LNCAP (cell line): ENCODE measurements at regions not wholly inside any gene's neighbourhood (a gene's known extent, or its start where the extent isn't known, plus 50 kb on each side); places are given as distances from the start of the nearest gene placed in this dataset.

Experiments used
- TF ChIP-seq, protein P1 (sequence below): fragments of 450-650 bp; IDR thresholded peaks from 2 replicates; pipeline ENCODE4 v1.5.1; 2017; ENCODE audit warnings: mild to moderate bottlenecking

DNA sequence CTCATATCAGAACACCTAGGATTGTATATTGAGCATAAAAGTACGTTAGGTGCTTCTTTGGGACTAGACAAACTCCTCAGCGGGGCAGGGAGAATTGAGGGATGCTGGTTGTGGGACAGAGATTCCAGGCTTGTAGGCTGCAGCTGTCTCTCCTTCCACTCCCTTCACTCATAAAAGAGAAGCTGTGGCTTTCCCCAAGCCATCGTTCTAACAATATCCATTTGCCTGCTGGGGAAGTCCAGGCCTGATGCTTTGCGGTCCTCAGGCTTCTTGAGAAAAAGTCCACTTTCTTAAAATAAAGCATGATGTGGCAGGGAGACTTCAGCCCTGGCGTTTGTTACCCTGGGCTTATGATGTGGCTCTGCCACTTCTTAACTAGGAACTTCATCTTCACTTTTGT, 129.3 kb upstream of the OSMR start:
- TF ChIP-seq, protein P1, sequence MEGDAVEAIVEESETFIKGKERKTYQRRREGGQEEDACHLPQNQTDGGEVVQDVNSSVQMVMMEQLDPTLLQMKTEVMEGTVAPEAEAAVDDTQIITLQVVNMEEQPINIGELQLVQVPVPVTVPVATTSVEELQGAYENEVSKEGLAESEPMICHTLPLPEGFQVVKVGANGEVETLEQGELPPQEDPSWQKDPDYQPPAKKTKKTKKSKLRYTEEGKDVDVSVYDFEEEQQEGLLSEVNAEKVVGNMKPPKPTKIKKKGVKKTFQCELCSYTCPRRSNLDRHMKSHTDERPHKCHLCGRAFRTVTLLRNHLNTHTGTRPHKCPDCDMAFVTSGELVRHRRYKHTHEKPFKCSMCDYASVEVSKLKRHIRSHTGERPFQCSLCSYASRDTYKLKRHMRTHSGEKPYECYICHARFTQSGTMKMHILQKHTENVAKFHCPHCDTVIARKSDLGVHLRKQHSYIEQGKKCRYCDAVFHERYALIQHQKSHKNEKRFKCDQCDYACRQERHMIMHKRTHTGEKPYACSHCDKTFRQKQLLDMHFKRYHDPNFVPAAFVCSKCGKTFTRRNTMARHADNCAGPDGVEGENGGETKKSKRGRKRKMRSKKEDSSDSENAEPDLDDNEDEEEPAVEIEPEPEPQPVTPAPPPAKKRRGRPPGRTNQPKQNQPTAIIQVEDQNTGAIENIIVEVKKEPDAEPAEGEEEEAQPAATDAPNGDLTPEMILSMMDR = no peak

DNA sequence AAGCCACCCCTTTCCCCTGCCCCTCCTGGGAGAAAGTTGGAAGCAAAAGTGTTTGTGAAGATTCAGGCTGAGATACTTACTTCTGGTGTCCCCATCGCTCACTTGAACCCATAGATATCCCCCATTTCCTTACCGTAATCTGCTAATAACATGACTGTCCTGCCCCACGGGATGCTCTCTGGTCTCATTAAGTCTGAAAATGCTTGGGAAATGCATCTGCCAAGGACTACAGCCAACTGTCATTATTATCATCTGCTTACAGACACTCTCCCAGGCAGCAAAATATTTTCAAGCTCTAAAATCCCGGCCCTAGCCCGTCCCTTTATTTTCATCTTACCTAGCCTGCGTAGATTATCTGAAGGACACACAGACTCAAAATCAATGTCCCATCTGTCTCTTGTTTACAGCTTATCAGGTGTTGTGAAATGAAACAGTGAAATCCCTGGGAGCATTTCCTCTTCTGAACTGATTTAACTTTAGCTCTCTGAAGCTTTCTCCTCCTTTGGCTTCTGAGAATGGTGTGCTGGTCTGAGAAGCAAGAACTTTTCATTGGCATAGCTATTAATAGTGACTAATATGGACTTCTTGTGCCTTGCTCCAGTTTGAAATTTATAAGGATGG, 126.9 kb upstream of the OSMR start:
- TF ChIP-seq, protein P1 = no peak

DNA sequence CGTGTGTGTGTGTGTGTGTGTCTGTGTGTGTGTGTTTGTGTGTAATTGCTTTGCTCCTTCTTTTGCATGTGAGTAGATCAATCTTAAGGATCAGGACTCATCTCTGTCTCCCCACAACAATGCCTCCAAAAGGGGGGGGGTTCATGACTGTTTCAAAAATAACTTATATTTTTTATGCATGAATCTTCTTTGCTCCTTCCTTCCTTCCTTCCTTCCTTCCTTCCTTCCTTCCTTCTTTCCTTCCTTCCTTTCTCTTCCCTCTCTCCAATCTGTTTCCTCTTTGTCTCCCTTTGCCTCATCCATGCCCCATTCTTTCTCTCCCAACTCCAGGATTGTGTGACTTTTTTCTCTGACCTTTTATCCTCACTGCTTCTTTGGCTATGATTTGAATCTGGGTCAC, 126.4 kb upstream of the OSMR start:
- TF ChIP-seq, protein P1 = no peak

DNA sequence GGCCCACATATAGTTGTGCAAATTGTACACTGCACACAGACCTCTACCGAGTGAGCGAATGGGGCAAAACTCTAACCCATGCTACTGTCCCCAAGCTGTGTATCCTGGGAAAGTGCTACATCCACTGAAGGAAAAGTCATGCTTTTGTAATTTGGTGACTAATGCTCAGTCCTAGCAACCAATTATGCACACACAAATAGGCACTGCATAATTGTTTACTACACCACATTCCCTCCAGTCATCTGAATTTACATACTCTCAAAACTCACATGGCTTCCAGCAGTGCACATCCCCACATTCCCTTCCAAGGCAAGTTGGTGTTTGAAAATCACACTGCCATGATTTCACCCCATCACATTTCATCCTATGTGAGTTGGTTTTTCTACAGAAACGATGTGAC, 125.9 kb upstream of the OSMR start:
- TF ChIP-seq, protein P1 = no peak

DNA sequence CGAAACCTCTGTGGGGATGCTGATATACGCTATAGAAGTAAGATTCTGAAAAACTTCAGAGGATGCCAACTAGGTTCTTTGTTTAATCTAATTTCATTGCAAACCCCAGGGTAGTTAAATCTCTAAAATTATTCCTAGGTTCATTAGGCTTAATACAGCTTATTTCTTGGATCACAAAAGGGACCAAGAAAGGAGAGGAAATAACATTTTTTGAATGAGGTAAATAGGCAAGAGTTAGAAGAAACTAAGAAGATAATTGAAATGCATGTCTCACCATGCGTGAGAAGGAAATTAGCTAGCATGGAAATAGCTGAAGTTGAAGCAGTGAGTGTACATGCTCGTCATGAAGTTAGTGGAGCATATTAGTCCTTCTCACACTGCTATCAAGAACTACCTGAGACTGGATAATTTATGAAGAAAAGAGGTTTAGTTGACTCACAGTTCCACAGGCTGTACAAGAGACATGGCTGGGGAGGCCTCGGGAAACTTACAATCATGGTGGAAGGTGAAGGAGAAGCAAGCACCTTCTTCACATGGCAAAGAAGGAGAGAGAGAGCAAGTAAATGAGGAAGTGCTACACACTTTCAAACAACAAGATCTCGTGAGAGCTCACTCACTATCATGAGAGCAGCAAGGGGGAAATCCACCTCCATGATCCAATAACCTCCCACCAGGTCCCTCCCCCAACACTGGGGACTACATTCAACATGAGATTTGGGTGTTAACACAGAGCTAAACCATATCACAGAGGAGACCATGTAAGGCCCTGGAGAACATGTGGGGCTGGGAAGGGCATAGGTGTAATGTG, 125.1 kb upstream of the OSMR start:
- TF ChIP-seq, protein P1 = no peak

DNA sequence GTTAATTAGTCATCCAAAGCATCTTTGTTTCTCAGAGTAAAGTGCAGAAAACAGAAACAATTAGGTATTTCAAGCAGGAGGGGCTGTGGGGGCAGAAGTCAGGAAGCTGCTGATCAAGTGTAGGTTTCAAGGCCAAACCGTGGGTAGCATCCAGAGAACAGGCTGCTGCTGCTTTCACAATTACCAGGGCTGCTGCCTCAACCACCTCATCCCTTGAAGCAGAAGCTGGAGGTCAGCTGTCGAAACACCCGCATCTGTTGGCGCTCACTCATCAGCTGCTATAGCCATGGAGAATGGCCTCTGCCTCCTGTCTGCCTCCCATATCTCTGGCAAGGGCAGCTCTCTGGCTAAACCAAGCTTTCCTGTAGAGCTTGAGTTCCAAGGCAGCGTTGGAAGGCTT, 122.9 kb upstream of the OSMR start:
- TF ChIP-seq, protein P1 = no peak

DNA sequence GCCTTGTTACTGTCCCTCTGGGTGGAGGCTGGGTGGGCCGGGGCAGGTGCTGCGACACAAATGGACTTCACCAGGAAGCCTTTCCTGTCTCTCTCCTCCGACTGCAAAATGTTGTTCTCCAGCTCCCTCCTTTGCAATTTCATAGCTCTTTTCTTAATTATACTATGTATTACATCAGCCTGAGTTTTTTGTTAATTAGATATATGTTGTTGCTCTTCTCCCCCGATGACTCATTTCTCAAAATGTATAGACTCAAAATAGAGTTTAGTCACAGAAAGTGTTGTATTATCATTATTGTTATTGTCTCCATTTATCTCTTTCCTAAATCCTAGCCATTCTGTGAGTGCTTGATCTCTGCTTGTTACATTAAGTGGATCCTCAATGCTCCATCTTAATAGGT, 122.4 kb upstream of the OSMR start:
- TF ChIP-seq, protein P1 = no peak
